ENCODE measurements at regions not wholly inside any gene's neighbourhood (a gene's known extent, or its start where the extent isn't known, plus 50 kb on each side); places are given as distances from the start of the nearest gene placed in this dataset.

GRCh38 chr22:23521441-23522113 lies 58.5 kb downstream of the IGLL1 start (continued):
- TF ChIP-seq HOMEZ (CRISPR knock-in tag; IDR thresholded peaks at IDR 0.05; ENCODE audit: low read depth) (peak; percentile 28; the same call in 1 of the 2 replicates), ZNF230 (CRISPR knock-in tag; IDR thresholded peaks at IDR 0.05) (no peak), ZNF841 (CRISPR knock-in tag; IDR thresholded peaks at IDR 0.05; ENCODE audit: borderline replicate concordance) (no peak), CAMTA2 (CRISPR knock-in tag; IDR thresholded peaks at IDR 0.05; ENCODE audit: borderline replicate concordance) (no peak), SNAPC4 (CRISPR knock-in tag; IDR thresholded peaks at IDR 0.05) (no peak), ZNF33B (CRISPR knock-in tag; IDR thresholded peaks at IDR 0.05) (no peak), TFDP1 (CRISPR knock-in tag; IDR thresholded peaks at IDR 0.05; ENCODE audit: borderline replicate concordance) (peak; percentile 93), ISX (CRISPR knock-in tag; conservative IDR thresholded peaks at IDR 0.05) (no peak), MXD1 (CRISPR knock-in tag; IDR thresholded peaks at IDR 0.05) (peak; percentile 67), MAX (IDR thresholded peaks at IDR 0.05) (peak; percentile 83), ARID5B (CRISPR knock-in tag; IDR thresholded peaks at IDR 0.05) (peak; percentile 68), NCOR1 (IDR thresholded peaks at IDR 0.05; ENCODE audit: borderline replicate concordance, low read length) (peak; percentile 67; the same call in 1 of the 2 replicates), ATM (IDR thresholded peaks at IDR 0.05; ENCODE audit: borderline replicate concordance) (no peak), ZNF776 (CRISPR knock-in tag; IDR thresholded peaks at IDR 0.05) (no peak), CBFB (CRISPR knock-in tag; IDR thresholded peaks at IDR 0.05) (peak; percentile 70), TCF12 (IDR thresholded peaks at IDR 0.05) (no peak), TCF12 (CRISPR knock-in tag; IDR thresholded peaks at IDR 0.05) (peak; percentile 96)
